ENCODE measurements at regions not wholly inside any gene's neighbourhood (a gene's known extent, or its start where the extent isn't known, plus 50 kb on each side); places are given as distances from the start of the nearest gene placed in this dataset.

DNA sequence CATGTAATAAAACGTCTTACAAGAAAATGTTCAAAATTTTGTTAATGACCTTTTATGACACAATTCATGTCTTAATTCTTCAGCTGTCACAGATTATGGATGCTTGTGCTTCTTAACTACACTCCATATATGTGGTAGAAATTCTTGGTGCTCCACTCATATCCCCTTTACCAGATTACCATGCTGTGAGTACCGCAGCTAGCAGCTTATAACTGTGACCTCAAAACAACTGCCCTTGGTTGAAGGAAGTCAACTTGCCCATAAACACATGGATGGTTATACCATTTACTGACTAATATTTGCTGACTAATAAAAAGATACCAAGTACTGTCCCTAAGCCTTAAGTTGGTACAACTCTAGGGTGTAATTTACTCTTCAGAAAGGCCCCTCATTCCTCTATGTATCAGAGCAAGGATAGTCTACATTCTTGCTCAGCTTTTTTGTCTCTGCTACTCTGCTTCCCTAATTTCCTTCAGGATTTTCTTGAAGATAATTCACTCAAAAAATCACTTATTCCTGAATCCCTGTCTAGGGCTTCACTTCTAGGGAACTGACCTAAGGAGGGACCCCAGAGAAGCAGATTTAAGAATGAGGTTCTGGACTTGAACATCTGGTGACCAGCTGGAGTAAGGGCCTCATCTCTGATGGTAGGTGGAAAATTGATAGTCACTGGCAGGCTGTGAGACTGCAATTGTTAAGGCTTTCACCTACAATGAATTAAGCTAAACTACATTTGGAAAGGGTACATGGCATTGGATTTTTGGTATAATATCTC is 152.3 kb downstream of the SLC6A15 start:
- H3K79me2 ChIP-seq (ENCODE audit: insufficient read depth, low read length): no peaks in the 10 kb centered on the region

DNA sequence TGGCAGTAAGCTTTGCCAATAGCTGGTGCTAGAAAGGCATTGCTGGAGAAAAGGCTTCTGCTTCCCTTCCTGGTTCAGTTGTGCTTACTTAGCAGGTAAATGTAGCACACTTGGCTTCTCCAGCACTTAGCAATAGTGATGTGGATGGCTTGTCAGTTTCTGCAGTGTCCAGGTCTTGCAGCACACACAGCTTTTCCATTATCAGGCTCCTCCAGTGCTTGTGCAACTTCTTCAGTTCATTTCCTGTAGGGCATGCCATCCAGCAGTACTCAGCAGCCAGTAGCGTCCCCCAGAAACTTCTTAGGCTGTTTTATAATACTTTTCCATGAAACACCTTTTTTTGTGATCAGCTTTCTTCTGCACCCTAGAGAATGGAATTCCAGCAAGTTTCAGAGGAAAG is 154.6 kb downstream of the SLC6A15 start:
- Histone ChIP-seq H3K9me3 (ENCODE audit: low read length) (no peaks in the 10 kb centered on the region), H3K4me3 (ENCODE audit: low read depth, low read length, poor library complexity, severe bottlenecking) (no peak overlapping the region), H3K9me2 (ENCODE audit: low read depth, low read length) (no peaks in the 10 kb centered on the region), H3F3A (ENCODE audit: insufficient read depth, low read length) (no peaks in the 10 kb centered on the region), H3K4me1 (ENCODE audit: insufficient read depth, low read length, severe bottlenecking) (no peaks in the 10 kb centered on the region), H2AFZ (ENCODE audit: low read length) (no peak overlapping the region), H4K20me1 (ENCODE audit: insufficient read depth, low read length) (no peaks in the 10 kb centered on the region), H3K27me3 (ENCODE audit: insufficient read depth, low read length) (no peaks in the 10 kb centered on the region), H3K9ac (ENCODE audit: low read length) (no peak overlapping the region), H3K79me2 (ENCODE audit: insufficient read depth, low read length) (no peaks in the 10 kb centered on the region), H3K4me2 (ENCODE audit: low read length) (no peak overlapping the region), H3K27ac (ENCODE audit: low read depth, low read length, poor library complexity, severe bottlenecking) (no peak overlapping the region), H3K36me3 (ENCODE audit: insufficient read depth, low read length) (no peaks in the 10 kb centered on the region)
- TF ChIP-seq, protein P1, sequence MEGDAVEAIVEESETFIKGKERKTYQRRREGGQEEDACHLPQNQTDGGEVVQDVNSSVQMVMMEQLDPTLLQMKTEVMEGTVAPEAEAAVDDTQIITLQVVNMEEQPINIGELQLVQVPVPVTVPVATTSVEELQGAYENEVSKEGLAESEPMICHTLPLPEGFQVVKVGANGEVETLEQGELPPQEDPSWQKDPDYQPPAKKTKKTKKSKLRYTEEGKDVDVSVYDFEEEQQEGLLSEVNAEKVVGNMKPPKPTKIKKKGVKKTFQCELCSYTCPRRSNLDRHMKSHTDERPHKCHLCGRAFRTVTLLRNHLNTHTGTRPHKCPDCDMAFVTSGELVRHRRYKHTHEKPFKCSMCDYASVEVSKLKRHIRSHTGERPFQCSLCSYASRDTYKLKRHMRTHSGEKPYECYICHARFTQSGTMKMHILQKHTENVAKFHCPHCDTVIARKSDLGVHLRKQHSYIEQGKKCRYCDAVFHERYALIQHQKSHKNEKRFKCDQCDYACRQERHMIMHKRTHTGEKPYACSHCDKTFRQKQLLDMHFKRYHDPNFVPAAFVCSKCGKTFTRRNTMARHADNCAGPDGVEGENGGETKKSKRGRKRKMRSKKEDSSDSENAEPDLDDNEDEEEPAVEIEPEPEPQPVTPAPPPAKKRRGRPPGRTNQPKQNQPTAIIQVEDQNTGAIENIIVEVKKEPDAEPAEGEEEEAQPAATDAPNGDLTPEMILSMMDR (IDR thresholded peaks at IDR 0.05; ENCODE audit: low read length): no peak
- no peak for TF ChIP-seq EZH2 (IDR thresholded peaks at IDR 0.05; ENCODE audit: borderline replicate concordance, low read length)

More for the DNA sequence above, 152.3 kb downstream of the SLC6A15 start:
- no peak overlapping the region for H3K9ac ChIP-seq (ENCODE audit: low read length)
- H3K4me3 ChIP-seq (ENCODE audit: low read depth, low read length, poor library complexity, severe bottlenecking): no peak overlapping the region
- H3K27me3 ChIP-seq (ENCODE audit: insufficient read depth, low read length): no peaks in the 10 kb centered on the region
- TF ChIP-seq, protein P1 (IDR thresholded peaks at IDR 0.05; ENCODE audit: low read length): no peak
- TF ChIP-seq EZH2 (IDR thresholded peaks at IDR 0.05; ENCODE audit: borderline replicate concordance, low read length): no peak
- no peaks in the 10 kb centered on the region for H3F3A ChIP-seq (ENCODE audit: insufficient read depth, low read length)
- no peaks in the 10 kb centered on the region for H3K4me1 ChIP-seq (ENCODE audit: insufficient read depth, low read length, severe bottlenecking)
- H3K4me2 ChIP-seq (ENCODE audit: low read length): no peak overlapping the region
- H3K27ac ChIP-seq (ENCODE audit: low read depth, low read length, poor library complexity, severe bottlenecking): no peak overlapping the region
- no peaks in the 10 kb centered on the region for H4K20me1 ChIP-seq (ENCODE audit: insufficient read depth, low read length)
- no peaks in the 10 kb centered on the region for H3K36me3 ChIP-seq (ENCODE audit: insufficient read depth, low read length)
- no peaks in the 10 kb centered on the region for H3K9me2 ChIP-seq (ENCODE audit: low read depth, low read length)
- H3K9me3 ChIP-seq (ENCODE audit: low read length): no peaks in the 10 kb centered on the region
- no peak overlapping the region for H2AFZ ChIP-seq (ENCODE audit: low read length)

DNA sequence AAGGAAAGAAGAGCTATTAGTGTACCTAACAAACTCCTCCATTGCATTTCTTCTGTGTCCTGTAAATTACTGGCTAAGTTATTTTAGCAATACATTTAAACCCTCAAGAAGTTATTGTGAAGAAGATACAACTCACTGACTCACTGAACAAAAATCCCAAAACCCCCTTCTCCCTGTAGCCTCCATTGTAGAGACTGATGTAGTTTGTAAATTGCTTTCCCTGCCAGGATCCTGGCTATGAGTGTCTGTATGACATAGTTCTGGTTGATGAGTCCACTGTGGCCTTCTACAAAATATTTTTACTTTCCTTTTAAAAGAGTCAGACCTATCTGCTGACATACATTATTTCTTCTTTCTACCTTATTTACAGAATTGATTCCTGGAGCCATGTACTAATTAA is 155.6 kb downstream of the SLC6A15 start:
- H3K36me3 ChIP-seq (ENCODE audit: insufficient read depth, low read length): no peaks in the 10 kb centered on the region
- no peaks in the 10 kb centered on the region for H3K79me2 ChIP-seq (ENCODE audit: insufficient read depth, low read length)
- H3K4me3 ChIP-seq (ENCODE audit: low read depth, low read length, poor library complexity, severe bottlenecking): no peak overlapping the region
- no peaks in the 10 kb centered on the region for H3K9me2 ChIP-seq (ENCODE audit: low read depth, low read length)
- TF ChIP-seq, protein P1 (IDR thresholded peaks at IDR 0.05; ENCODE audit: low read length): no peak
- no peak for TF ChIP-seq EZH2 (IDR thresholded peaks at IDR 0.05; ENCODE audit: borderline replicate concordance, low read length)
- no peaks in the 10 kb centered on the region for H3K27me3 ChIP-seq (ENCODE audit: insufficient read depth, low read length)
- no peaks in the 10 kb centered on the region for H3K9me3 ChIP-seq (ENCODE audit: low read length)
- H3K4me2 ChIP-seq (ENCODE audit: low read length): no peak overlapping the region
- no peaks in the 10 kb centered on the region for H3K4me1 ChIP-seq (ENCODE audit: insufficient read depth, low read length, severe bottlenecking)
- H3F3A ChIP-seq (ENCODE audit: insufficient read depth, low read length): no peaks in the 10 kb centered on the region
- H3K27ac ChIP-seq (ENCODE audit: low read depth, low read length, poor library complexity, severe bottlenecking): no peak overlapping the region
- no peaks in the 10 kb centered on the region for H4K20me1 ChIP-seq (ENCODE audit: insufficient read depth, low read length)
- no peak overlapping the region for H2AFZ ChIP-seq (ENCODE audit: low read length)
- H3K9ac ChIP-seq (ENCODE audit: low read length): no peak overlapping the region
